ENCODE measurements at regions not wholly inside any gene's neighbourhood (a gene's known extent, or its start where the extent isn't known, plus 50 kb on each side); places are given as distances from the start of the nearest gene placed in this dataset.

GRCh38 chr5:133668458-133668857 is 56.1 kb upstream of the FSTL4 start:
- TF ChIP-seq CTCF (conservative IDR thresholded peaks at IDR 0.05 in 1 of 2, IDR thresholded peaks at IDR 0.05 in 1 of 2; ENCODE audit: extremely low read depth in 1 of 2, insufficient read depth in 1 of 2, low read depth in 1 of 2, low read length in 2 of 2) = no peak
- TF ChIP-seq EZH2 (IDR thresholded peaks at IDR 0.05; ENCODE audit: borderline replicate concordance, low read length) = no peak
